DND-41 (cell line): ENCODE measurements at regions not wholly inside any gene's neighbourhood (a gene's known extent, or its start where the extent isn't known, plus 50 kb on each side); places are given as distances from the start of the nearest gene placed in this dataset.

Source experiments
- ATAC-seq: fragments of 200-7000 bp; cut with Tn5 transposase; 3 replicates; pipeline ENCODE4 v1.9.1; 2021; ENCODE audit warnings: low read depth; ENCODE audit not compliant: insufficient read depth
- DNase-seq: peaks from one replicate; pipeline ENCODE4 v3.0.0-alpha.2; 2020
- H2AFZ ChIP-seq: 2 replicates; pipeline ENCODE4 v1.6.0; 2012; ENCODE audit warnings: low read depth, low read length
- H3K27ac ChIP-seq: 2 replicates; pipeline ENCODE4 v1.5.1; 2012; ENCODE audit warnings: low read length, inconsistent platforms
- H3K27me3 ChIP-seq: fragments of 200-600 bp; sonication (generic); 2 replicates; pipeline ENCODE4 v1.6.0; 2012; ENCODE audit warnings: low read length, mild to moderate bottlenecking, inconsistent platforms; ENCODE audit not compliant: insufficient read depth, poor library complexity
- H3K36me3 ChIP-seq: 2 replicates; pipeline ENCODE4 v1.5.1; 2012; ENCODE audit warnings: low read length, inconsistent platforms; ENCODE audit not compliant: insufficient read depth
- H3K4me1 ChIP-seq: 2 replicates; pipeline ENCODE4 v1.5.1; 2012; ENCODE audit warnings: mild to moderate bottlenecking, low read length; ENCODE audit not compliant: insufficient read depth
- H3K4me2 ChIP-seq: 2 replicates; pipeline ENCODE4 v1.6.0; 2012; ENCODE audit warnings: mild to moderate bottlenecking, moderate library complexity, low read length, inconsistent platforms; ENCODE audit not compliant: insufficient read depth
- H3K4me3 ChIP-seq, 2 experiments: fragments of 200-600 bp in 1 of 2; shearing (Covaris generic) in 1 of 2; 2 replicates each; pipeline ENCODE4 v1.5.1; 2012 to 2016; ENCODE audit warnings: inconsistent platforms in 2 of 2, low read length in 2 of 2, mild to moderate bottlenecking in 2 of 2, low read depth in 1 of 2, moderate library complexity in 1 of 2
- H3K79me2 ChIP-seq: 2 replicates; pipeline ENCODE4 v1.6.0; 2012; ENCODE audit warnings: low read length, inconsistent platforms; ENCODE audit not compliant: insufficient read depth
- H3K9ac ChIP-seq: 2 replicates; pipeline ENCODE4 v1.6.0; 2012; ENCODE audit warnings: low read depth, mild to moderate bottlenecking, inconsistent platforms, low read length, moderate library complexity
- H3K9me3 ChIP-seq: 2 replicates; pipeline ENCODE4 v1.5.1; 2012; ENCODE audit warnings: low read length, moderate library complexity, mild to moderate bottlenecking, inconsistent platforms; ENCODE audit not compliant: insufficient read depth, severe bottlenecking
- H4K20me1 ChIP-seq: 2 replicates; pipeline ENCODE4 v1.6.0; 2012; ENCODE audit warnings: low read length; ENCODE audit not compliant: insufficient read depth
- EZH2 ChIP-seq: IDR thresholded peaks from 3 replicates; pipeline ENCODE4 v1.6.1; 2012; ENCODE audit warnings: borderline replicate concordance, low read depth, mild to moderate bottlenecking, moderate library complexity, low read length, inconsistent platforms; ENCODE audit not compliant: severe bottlenecking
- TF ChIP-seq, protein P1 (sequence below): IDR thresholded peaks from 2 replicates; pipeline ENCODE4 v1.5.1; 2012; ENCODE audit warnings: borderline replicate concordance, low read length, moderate library complexity, mild to moderate bottlenecking; ENCODE audit not compliant: poor library complexity, severe bottlenecking; ENCODE audit errors: extremely low read depth

DNA sequence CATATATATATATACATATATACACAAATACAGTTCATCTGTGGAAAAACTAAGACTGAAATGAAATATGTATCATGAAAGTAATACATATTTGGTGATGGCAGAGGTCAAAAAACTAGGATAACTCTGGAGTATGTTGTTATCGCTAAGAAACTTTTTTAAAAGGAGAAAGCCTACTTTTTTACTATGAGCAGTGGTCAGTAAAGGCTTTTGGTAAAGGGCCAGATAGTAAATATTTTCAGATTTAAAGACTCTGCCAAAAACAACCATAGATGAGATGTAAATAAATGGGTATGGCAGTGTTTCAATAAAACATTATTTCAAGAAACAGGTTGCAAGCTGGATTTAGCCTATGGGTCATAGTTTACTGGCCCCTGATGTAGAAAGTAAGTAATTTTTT lies 93.8 kb upstream of the TGFBR2 start:
- Histone ChIP-seq H3K36me3 (no peaks in the 10 kb centered on the region), H3K27me3 (no peaks in the 10 kb centered on the region), H3K27ac (no peak overlapping the region), H4K20me1 (no peaks in the 10 kb centered on the region), H3K4me2 (no peak overlapping the region), H3K4me1 (no peaks in the 10 kb centered on the region), H3K9ac (no peak overlapping the region), H3K79me2 (no peaks in the 10 kb centered on the region), H3K9me3 (no peaks in the 10 kb centered on the region), H2AFZ (no peak overlapping the region), H3K4me3 (no peak overlapping the region)
- DNase-seq = no peak
- TF ChIP-seq, protein P1, sequence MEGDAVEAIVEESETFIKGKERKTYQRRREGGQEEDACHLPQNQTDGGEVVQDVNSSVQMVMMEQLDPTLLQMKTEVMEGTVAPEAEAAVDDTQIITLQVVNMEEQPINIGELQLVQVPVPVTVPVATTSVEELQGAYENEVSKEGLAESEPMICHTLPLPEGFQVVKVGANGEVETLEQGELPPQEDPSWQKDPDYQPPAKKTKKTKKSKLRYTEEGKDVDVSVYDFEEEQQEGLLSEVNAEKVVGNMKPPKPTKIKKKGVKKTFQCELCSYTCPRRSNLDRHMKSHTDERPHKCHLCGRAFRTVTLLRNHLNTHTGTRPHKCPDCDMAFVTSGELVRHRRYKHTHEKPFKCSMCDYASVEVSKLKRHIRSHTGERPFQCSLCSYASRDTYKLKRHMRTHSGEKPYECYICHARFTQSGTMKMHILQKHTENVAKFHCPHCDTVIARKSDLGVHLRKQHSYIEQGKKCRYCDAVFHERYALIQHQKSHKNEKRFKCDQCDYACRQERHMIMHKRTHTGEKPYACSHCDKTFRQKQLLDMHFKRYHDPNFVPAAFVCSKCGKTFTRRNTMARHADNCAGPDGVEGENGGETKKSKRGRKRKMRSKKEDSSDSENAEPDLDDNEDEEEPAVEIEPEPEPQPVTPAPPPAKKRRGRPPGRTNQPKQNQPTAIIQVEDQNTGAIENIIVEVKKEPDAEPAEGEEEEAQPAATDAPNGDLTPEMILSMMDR = no peak
- TF ChIP-seq EZH2 = no peak
- no peak for ATAC-seq

DNA sequence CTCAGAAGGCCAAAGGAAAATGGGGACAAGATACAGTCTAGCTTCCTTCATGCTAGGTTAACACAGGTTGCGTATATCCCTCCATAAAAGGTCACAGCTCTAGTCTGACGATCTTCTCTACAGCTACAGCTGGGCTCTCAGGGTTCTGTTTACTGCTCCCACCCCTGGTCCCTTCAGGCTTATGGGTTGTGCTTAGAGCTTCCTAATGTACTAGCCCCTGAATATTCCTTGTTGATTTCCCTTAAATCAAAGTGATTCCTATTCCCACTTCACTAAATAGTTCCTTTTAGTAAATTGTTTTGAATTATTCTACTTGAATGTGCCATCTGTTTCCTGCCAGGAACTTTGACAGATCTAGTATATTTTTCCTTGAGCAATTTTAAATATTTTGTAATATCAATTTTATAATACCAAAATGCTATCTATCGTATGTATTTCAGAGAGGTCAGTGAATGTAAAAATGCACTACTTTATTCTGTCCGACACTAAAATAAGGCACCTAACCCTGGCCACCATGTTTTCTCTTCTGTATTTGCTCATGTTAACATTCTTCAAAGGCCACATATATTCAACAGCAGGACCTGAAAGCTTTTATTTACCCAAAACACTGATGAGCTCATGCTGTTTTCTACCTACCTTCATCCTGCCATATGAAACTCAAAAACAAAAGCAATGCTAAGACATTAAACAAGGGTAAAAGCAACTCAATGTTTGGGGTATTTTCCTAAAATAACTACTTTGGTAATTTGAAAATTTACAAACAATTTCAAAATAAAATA lies 92.8 kb upstream of the TGFBR2 start:
- Histone ChIP-seq H3K9me3 (no peaks in the 10 kb centered on the region), H3K4me1 (peaks cover 8% of the 10 kb centered on the region), H3K4me2 (no peak overlapping the region), H4K20me1 (no peaks in the 10 kb centered on the region), H3K27ac (no peak overlapping the region), H3K27me3 (no peaks in the 10 kb centered on the region), H2AFZ (no peak overlapping the region), H3K79me2 (no peaks in the 10 kb centered on the region), H3K9ac (no peak overlapping the region), H3K4me3 (no peak overlapping the region), H3K36me3 (no peaks in the 10 kb centered on the region)
- ATAC-seq (no peak), DNase-seq (no peak)
- TF ChIP-seq, protein P1 = no peak
- no peak for TF ChIP-seq EZH2

DNA sequence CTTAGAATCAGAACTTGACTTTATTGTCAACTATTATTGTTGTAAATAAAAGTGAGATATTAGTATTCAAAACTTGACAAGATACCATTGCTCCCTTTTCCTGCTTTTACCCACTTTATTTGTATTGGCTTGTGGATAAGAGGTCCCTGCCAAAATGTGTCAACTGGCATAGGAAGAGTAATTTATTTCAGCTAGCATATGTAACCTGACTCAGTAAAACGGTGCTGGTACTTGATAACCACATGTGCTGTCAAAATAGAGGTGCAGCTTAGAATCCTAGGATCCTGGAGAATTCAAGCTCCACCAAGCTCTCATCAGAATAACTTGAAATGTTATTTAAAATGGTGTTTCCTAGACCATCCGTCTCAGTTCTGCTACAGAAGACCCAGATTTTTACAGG lies 90.2 kb upstream of the TGFBR2 start:
- no peak overlapping the region for H3K4me3 ChIP-seq
- H3K36me3 ChIP-seq = no peaks in the 10 kb centered on the region
- no peaks in the 10 kb centered on the region for H4K20me1 ChIP-seq
- TF ChIP-seq, protein P1 = no peak
- TF ChIP-seq EZH2 = no peak
- H3K9me3 ChIP-seq = no peaks in the 10 kb centered on the region
- peaks cover 8% of the 10 kb centered on the region for H3K4me1 ChIP-seq
- H3K4me2 ChIP-seq = no peak overlapping the region
- ATAC-seq (no peak), DNase-seq (no peak)
- no peak overlapping the region for H2AFZ ChIP-seq
- no peak overlapping the region for H3K9ac ChIP-seq
- H3K27me3 ChIP-seq = no peaks in the 10 kb centered on the region
- H3K79me2 ChIP-seq = no peaks in the 10 kb centered on the region
- no peak overlapping the region for H3K27ac ChIP-seq
